Suprapubic skin (tissue), 4 donors: ENCODE measurements at regions not wholly inside any gene's neighbourhood (a gene's known extent, or its start where the extent isn't known, plus 50 kb on each side); places are given as distances from the start of the nearest gene placed in this dataset.

Experiments
- EP300 ChIP-seq: sonication (generic); formaldehyde crosslinking; IDR thresholded peaks from one replicate; pipeline ENCODE4 v1.6.1; 2017; ENCODE audit warnings: antibody characterized with exemption
- POLR2A ChIP-seq, 2 donors: fragments of 450-650 bp; IDR thresholded peaks; one replicate each; pipeline ENCODE4 v1.6.1; 2017; ENCODE audit warnings: antibody characterized with exemption in 2 of 2, mild to moderate bottlenecking in 2 of 2, moderate library complexity in 2 of 2
- POLR2AphosphoS5 ChIP-seq, 3 donors: sonication (generic); formaldehyde crosslinking; IDR thresholded peaks; one replicate each; pipeline ENCODE4 v1.6.1; 2017; ENCODE audit warnings: antibody characterized with exemption in 3 of 3
- TF ChIP-seq, protein P1 (sequence below), 2 donors: fragments of 200-600 bp in 1 of 2; fragments of 450-650 bp in 1 of 2; sonication (generic) in 1 of 2; IDR thresholded peaks; one replicate each; pipeline ENCODE4 v1.5.1; 2016 to 2019; ENCODE audit warnings: antibody characterized with exemption in 2 of 2, mild to moderate bottlenecking in 1 of 2, moderate library complexity in 1 of 2

DNA sequence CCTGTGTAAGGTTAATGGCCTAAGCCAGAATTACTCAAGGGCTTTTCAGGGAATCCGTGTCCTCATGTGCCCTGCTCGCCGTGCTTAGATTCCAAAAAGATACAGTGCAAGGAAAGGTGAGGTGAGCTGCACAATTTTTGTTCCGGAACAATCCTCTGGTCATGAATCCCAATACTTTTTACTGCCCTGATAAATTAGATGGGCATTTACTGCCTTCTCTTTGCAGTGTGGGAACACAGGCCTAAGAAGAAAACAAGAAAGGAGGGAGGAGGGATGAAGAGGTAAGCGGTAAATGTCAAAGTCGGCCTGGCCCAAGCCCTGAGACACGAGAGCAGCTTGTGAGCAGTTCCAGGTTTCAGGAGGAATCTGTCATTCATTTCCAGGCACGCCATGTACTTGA, 390.9 kb upstream of the SULF2 start:
- TF ChIP-seq, protein P1, sequence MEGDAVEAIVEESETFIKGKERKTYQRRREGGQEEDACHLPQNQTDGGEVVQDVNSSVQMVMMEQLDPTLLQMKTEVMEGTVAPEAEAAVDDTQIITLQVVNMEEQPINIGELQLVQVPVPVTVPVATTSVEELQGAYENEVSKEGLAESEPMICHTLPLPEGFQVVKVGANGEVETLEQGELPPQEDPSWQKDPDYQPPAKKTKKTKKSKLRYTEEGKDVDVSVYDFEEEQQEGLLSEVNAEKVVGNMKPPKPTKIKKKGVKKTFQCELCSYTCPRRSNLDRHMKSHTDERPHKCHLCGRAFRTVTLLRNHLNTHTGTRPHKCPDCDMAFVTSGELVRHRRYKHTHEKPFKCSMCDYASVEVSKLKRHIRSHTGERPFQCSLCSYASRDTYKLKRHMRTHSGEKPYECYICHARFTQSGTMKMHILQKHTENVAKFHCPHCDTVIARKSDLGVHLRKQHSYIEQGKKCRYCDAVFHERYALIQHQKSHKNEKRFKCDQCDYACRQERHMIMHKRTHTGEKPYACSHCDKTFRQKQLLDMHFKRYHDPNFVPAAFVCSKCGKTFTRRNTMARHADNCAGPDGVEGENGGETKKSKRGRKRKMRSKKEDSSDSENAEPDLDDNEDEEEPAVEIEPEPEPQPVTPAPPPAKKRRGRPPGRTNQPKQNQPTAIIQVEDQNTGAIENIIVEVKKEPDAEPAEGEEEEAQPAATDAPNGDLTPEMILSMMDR (IDR thresholded peaks at IDR 0.05) = no peak
- no peak for TF ChIP-seq POLR2A (IDR thresholded peaks at IDR 0.05)
- no peak for TF ChIP-seq POLR2AphosphoS5 (IDR thresholded peaks at IDR 0.05)
- TF ChIP-seq EP300 = no peak
